ENCODE measurements at regions not wholly inside any gene's neighbourhood (a gene's known extent, or its start where the extent isn't known, plus 50 kb on each side); places are given as distances from the start of the nearest gene placed in this dataset.

GRCh38 chr2:217256251-217256650, 396.4 kb upstream of the TNP1 start:
- DNase-seq (ENCODE audit: low read depth in 1 of 2, low spot score in 1 of 2): no peak

DNA sequence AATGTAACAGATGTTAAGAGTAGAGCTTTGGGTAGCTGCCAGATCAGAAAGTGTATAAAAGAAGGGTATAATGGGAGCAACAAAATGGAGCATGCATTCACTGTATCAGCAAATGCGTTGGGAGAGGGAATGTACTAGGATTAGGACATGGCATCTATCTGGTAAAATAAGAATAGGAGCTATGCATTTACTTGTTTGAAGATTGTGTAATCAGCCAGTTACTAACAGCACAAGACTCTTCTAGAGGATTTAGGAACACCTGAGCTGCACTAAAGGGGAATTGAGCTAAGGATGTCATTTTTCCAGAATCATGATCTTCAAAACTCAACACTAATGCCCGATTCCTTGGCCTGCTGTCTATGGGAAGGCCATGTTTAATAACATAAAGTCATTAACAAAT, 394.2 kb upstream of the TNP1 start:
- DNase-seq (ENCODE audit: low read depth in 1 of 2, low spot score in 1 of 2): no peak

DNA sequence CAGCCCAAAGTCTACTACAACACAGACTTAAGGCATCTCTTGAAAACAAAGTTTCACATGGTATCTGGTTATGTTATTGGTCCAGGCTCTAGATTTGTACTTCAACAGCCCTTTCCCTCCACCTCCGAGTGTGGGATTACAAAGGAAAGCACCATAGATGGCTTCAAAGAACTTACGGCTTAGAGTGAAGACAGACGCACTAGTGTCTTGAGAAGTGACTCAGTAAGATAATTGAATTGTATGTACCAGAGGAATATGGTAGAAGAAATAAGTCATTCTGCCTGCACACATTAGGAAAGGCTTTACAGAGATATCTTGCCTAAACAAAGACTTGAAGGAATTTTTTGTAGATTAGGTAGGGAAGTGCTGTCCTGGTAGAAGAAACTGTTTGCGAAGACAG, 392.3 kb upstream of the TNP1 start:
- DNase-seq (ENCODE audit: low read depth in 1 of 2, low spot score in 1 of 2): no peak

DNA sequence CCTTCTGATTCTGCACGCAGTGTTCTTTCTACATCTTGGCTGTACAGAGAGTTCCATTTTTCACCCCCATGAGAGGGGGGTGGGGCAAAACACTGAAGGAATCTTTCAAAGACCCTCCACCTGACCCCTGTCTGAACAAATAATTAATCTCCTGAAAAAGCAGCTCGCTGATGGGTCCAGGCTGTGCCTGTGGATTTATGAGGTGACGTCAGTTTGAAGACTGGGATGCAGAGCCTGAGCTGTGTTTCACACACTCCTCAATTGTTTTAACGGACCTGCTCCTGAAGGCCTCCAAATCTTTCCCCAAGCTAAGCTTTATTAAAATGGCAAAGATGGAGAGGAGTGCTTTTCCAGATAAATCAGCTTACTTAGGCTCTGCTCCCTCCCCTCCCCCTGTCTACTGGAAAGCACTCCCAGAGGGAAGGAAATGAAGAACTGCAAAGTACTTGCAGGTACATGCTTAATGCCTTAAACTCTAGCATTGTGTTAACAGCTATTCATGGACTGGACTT, 390.2 kb upstream of the TNP1 start:
- no peak for DNase-seq (ENCODE audit: low read depth in 1 of 2, low spot score in 1 of 2)

DNA sequence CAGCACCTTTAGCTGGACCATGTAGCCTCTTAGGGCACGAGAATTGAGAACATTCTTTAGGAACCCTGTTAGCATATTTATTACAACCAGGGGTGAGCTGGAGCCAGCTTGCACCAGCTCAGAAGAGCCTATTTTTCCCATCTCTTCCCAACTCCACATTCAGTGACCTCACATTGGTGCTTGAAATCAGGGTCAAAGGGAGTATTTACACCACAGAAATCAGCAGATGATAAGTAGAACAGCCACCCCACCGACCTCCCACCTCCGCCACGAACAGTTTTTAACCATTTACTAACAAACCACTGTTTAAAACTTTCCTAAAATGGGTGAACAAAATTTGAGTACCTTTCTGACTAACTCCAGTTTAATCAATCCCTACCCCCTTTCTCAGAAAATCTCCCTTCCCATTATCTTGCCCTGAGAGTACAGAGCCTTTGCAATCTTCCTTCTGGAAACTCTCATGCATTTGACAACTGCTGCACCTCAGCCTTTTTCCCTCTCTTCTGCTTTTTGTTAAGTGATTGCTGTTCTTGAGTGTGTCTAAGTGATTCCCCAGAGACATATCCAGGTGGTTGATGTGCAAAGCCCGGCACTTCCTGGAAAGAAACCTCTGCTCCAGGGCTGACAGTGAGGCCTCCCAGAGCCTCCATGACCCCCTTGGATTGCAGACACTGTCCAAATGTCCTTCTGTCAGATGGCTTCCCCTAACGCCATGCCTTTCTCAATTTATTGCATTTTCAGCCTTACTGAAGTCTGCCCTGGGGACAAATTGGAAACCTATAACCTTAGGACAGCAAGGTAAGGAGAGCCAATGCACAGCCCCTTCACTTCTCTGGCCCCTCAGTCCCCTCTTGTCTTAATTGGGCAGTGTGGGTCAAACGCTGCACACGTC, 389.5 kb upstream of the TNP1 start:
- no peak for DNase-seq (ENCODE audit: low read depth in 1 of 2, low spot score in 1 of 2)

DNA sequence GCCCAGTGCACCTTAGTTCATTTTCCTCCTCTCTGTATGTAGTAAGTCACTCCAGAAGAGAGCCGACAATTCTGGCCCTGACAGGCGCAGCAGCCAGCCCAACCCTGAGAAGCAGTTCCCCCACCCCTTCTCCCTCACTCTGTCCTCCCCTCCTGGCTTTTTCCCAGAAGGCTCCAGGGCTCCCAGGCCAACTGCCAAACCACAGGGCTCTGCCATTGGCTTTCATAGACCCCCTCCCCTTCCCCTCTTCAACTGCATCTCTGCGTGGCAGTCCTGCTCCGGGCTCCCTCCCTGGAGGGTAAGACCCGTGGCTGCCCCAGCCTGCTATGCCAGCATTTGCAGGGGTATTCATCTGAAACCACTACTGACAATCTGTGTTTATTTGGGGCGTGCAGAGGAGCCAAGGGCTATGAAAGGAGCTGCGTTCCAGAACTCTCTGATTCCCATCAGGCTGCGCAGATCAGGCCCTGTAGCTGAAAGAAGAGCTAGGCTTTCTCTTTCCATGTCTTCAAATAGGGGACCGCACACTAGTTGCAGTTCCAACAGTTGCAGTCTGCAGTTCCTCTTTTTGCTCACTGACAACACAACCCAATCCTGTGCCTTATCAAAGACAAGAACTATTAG, 388.6 kb upstream of the TNP1 start:
- DNase-seq (ENCODE audit: low read depth in 1 of 2, low spot score in 1 of 2): no peak

DNA sequence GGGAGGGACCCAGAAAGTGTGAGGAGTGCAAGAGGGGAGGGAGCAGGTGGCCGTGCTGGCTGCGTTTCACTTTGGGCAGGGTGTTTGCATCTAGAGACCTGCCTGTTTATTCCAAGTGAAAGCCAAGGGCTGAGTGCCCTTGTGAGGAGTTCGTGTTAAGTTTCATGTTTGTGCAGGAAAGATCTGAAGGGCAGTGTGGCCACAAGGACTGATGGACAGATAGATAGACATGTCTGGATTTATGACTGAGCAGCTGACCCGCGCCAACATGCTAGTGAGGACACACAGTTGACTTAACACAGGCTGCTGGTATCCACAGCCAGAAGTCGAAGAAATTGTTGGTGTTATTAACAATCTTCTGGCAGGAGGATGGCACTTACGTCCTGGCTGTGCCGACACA, 387.6 kb upstream of the TNP1 start:
- no peak for DNase-seq (ENCODE audit: low read depth in 1 of 2, low spot score in 1 of 2)

- no peak for DNase-seq (ENCODE audit: low read depth in 1 of 2, low spot score in 1 of 2)
Measured at GRCh38 chr2:217246108-217246507, 386.2 kb upstream of the TNP1 start.

DNA sequence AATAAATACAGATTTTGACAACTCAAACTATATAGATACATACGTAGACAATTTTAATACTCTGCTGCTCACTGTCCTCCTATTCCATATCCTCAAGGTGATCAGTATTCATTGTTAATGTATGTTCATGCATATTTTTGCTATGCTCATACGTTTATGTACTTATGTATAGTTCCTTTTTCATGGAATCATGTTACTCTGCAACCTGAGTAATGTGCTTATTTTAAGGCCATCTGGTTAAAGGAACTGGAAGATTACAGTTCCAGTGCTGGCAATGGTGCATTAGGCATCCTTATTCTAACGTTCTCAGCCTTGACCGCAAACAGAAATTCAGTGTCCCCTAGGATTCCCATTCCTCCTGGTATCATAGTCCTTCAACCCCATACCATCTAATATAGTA, 385.0 kb upstream of the TNP1 start:
- DNase-seq (ENCODE audit: low read depth in 1 of 2, low spot score in 1 of 2): no peak

- no peak for DNase-seq (ENCODE audit: low read depth in 1 of 2, low spot score in 1 of 2)
Measured at GRCh38 chr2:217242947-217243346, 383.1 kb upstream of the TNP1 start.

DNA sequence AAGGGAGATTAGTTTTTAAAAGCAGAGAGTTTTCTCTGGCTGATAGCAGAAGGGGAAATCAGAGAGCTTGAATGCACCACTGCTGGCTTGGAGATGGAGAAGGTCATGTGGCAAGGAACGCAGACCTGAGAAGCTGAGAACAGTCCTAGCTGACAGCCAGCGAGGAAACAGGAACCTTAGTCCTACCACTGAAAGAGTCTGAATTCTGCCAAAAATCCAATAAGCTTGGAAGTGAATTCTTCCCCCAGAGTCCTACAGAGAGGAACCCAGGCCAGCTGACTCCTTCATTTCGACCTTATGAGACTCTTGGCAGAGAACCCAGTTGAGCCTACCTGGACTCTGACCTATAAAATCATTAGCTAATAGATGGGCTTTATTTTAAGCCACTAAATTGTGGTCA, 371.9 kb upstream of the TNP1 start:
- DNase-seq (ENCODE audit: low read depth in 1 of 2, low spot score in 1 of 2): no peak

- no peak for DNase-seq (ENCODE audit: low read depth in 1 of 2, low spot score in 1 of 2)
Measured at GRCh38 chr2:217231212-217231611, 371.3 kb upstream of the TNP1 start.

- no peak for DNase-seq (ENCODE audit: low read depth in 1 of 2, low spot score in 1 of 2)
Measured at GRCh38 chr2:217228732-217229131, 368.9 kb upstream of the TNP1 start.

GRCh38 chr2:217227794-217228193, 367.9 kb upstream of the TNP1 start:
- no peak for DNase-seq (ENCODE audit: low read depth in 1 of 2, low spot score in 1 of 2)

DNA sequence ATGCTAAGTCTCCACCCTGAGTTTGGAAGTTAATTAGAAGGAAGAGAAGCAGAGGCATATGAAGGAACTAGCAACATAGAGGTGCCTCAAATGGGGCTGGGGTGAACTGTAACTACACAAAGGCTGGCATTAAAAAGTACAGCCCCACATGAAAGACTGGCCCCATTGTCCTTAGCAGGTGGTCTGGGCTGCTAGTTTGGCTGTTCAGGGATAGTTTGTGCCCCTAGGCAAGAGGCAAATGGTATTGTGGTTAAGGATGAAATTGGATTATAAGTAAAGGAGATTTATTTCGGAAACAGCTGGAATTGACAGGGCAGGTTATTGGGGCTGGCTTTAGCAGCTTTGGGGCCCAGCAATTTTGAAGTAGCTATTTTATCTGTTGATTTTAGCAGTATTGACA, 365.7 kb upstream of the TNP1 start:
- DNase-seq (ENCODE audit: low read depth in 1 of 2, low spot score in 1 of 2): no peak

GRCh38 chr2:217223222-217223930, 363.5 kb upstream of the TNP1 start:
- DNase-seq (ENCODE audit: low read depth in 1 of 2, low spot score in 1 of 2): peak in 1 of 2 donors; percentile 9

DNA sequence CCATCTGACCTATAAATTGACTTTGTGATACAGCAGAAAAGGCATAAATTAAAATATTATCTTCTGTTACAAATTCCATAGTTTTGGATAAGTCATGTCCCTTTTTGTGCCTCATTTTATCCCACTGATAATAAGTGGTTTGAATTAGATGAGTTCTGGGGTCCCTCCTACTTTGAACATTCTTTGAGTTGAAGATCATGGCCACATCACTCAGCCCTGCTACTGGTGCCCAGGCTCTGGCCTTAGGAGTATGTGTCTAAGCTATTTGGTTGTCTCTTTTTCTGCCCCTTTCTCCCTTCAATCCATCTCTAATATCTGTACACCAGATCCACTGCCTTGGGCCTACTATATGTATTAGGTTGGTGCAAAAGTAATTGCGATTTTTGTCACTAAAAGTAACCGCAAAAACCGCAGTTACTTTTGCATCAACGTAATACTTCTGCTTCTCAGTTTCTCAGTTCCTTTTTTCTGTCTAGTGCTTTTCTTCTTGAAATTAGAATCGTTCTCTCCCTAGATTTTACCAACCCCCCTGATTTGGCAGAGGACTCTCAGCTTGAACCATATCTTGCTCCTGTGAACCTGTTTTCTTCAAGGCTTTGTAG, 362.5 kb upstream of the TNP1 start:
- no peak for DNase-seq (ENCODE audit: low read depth in 1 of 2, low spot score in 1 of 2)

DNA sequence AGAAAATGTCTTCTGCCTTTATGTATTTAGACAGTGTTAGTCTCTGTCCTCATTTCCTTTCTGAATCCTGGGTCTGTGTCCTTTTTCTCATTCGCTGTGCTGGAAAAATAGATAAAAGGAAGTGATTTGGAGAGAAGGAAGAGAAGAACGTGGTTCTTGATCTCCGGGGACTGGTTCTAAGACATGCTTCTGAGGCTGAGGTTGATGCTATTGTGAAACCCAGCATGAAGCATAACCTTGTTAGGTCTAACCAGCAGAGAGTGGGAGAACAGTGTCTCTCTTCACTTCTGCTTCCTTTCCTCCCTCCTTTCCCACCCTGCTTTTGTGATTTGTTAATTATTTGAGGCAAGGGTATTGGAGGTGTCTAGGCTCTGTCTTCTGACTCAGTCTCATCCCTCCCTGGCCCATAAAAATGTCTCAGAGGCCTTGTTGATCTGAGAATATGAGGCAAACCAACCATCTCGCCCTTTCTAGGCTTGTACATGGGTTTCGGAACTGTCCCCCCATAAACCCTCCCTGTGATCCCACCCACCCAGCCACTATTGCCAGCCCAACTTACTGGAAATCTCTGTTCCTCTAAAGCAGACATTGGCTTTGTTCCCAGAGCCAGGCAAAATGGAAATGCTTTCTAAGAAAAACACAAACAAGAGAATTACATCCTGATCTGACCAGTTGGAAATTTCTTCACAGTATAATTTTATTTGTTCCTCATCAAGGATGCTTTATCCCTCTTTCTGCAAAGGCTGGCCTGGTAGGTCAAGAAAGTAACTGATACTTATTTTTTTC, 360.6 kb upstream of the TNP1 start:
- DNase-seq (ENCODE audit: low read depth in 1 of 2, low spot score in 1 of 2): no peak

- no peak for DNase-seq (ENCODE audit: low read depth in 1 of 2, low spot score in 1 of 2)
Measured at GRCh38 chr2:217219164-217219520, 359.3 kb upstream of the TNP1 start.

- DNase-seq (ENCODE audit: low read depth in 1 of 2, low spot score in 1 of 2): no peak
Measured at GRCh38 chr2:217218269-217219163, 358.7 kb upstream of the TNP1 start.

Measured in activated T-helper 1 cell treated with anti-CD3 and anti-CD28 coated beads, Interleukin-2, amount 50 U/mL, for 16 hours (primary cell).